Stimulated activated naive CD8-positive, alpha-beta T cell treated with anti-CD3 and anti-CD28 coated beads, Interleukin-15, Interleukin-2, amounts not matched to agents 100 ng/mL and 50 ng/mL, for 24 hours (primary cell): ENCODE measurements at regions not wholly inside any gene's neighbourhood (a gene's known extent, or its start where the extent isn't known, plus 50 kb on each side); places are given as distances from the start of the nearest gene placed in this dataset.

ENCODE experiments used
- H3K27ac Mint-ChIP-seq: one replicate; pipeline ENCODE4 v1.8.0; 2021; ENCODE audit warnings: mild to moderate bottlenecking, mixed read lengths
- H3K27me3 Mint-ChIP-seq: one replicate; pipeline ENCODE4 v1.8.0; 2021; ENCODE audit warnings: mixed read lengths
- H3K36me3 Mint-ChIP-seq: one replicate; pipeline ENCODE4 v1.8.0; 2021; ENCODE audit warnings: low read depth, mixed read lengths
- H3K4me1 Mint-ChIP-seq: one replicate; pipeline ENCODE4 v1.8.0; 2021; ENCODE audit warnings: low read depth, mixed read lengths
- H3K4me3 Mint-ChIP-seq: one replicate; pipeline ENCODE4 v1.8.0; 2021; ENCODE audit warnings: mild to moderate bottlenecking, mixed read lengths
- H3K9me3 Mint-ChIP-seq: one replicate; pipeline ENCODE4 v1.8.0; 2021; ENCODE audit warnings: mixed read lengths

GRCh38 chr4:180668732-180669131 lies 1574.5 kb upstream of the TENM3 start:
- Mint-ChIP-seq H3K27ac (no peak overlapping the region), H3K36me3 (no peaks in the 10 kb centered on the region), H3K27me3 (no peaks in the 10 kb centered on the region), H3K9me3 (no peaks in the 10 kb centered on the region), H3K4me1 (no peaks in the 10 kb centered on the region), H3K4me3 (no peak overlapping the region)

GRCh38 chr4:180669680-180670079 lies 1573.5 kb upstream of the TENM3 start:
- no peaks in the 10 kb centered on the region for H3K36me3 Mint-ChIP-seq
- H3K27me3 Mint-ChIP-seq, result no peaks in the 10 kb centered on the region
- no peaks in the 10 kb centered on the region for H3K4me1 Mint-ChIP-seq
- H3K9me3 Mint-ChIP-seq, result no peaks in the 10 kb centered on the region
- no peak overlapping the region for H3K27ac Mint-ChIP-seq
- no peak overlapping the region for H3K4me3 Mint-ChIP-seq

GRCh38 chr4:180674619-180675358 lies 1568.4 kb upstream of the TENM3 start:
- Mint-ChIP-seq H3K36me3 (no peaks in the 10 kb centered on the region), H3K9me3 (peaks cover 3% of the 10 kb centered on the region), H3K27ac (no peak overlapping the region), H3K27me3 (no peaks in the 10 kb centered on the region), H3K4me3 (no peak overlapping the region), H3K4me1 (no peaks in the 10 kb centered on the region)

GRCh38 chr4:180675359-180675650 lies 1567.9 kb upstream of the TENM3 start:
- no peaks in the 10 kb centered on the region for H3K36me3 Mint-ChIP-seq
- peaks cover 3% of the 10 kb centered on the region for H3K9me3 Mint-ChIP-seq
- no peak overlapping the region for H3K27ac Mint-ChIP-seq
- no peaks in the 10 kb centered on the region for H3K27me3 Mint-ChIP-seq
- no peaks in the 10 kb centered on the region for H3K4me1 Mint-ChIP-seq
- no peak overlapping the region for H3K4me3 Mint-ChIP-seq

- Mint-ChIP-seq H3K36me3 (no peaks in the 10 kb centered on the region), H3K4me3 (no peak overlapping the region), H3K9me3 (peaks cover 8% of the 10 kb centered on the region), H3K27me3 (no peaks in the 10 kb centered on the region), H3K4me1 (no peaks in the 10 kb centered on the region), H3K27ac (no peak overlapping the region)
These were observed 1562.9 kb upstream of the TENM3 start for GRCh38 chr4:180680305-180680704.

GRCh38 chr4:180682776-180683175 lies 1560.4 kb upstream of the TENM3 start:
- H3K36me3 Mint-ChIP-seq, result no peaks in the 10 kb centered on the region
- peaks cover 4% of the 10 kb centered on the region for H3K9me3 Mint-ChIP-seq
- H3K4me3 Mint-ChIP-seq, result no peak overlapping the region
- no peaks in the 10 kb centered on the region for H3K27me3 Mint-ChIP-seq
- H3K4me1 Mint-ChIP-seq, result no peaks in the 10 kb centered on the region
- H3K27ac Mint-ChIP-seq, result no peak overlapping the region

- peaks cover 4% of the 10 kb centered on the region for H3K9me3 Mint-ChIP-seq
- H3K27ac Mint-ChIP-seq, result no peak overlapping the region
- H3K4me1 Mint-ChIP-seq, result no peaks in the 10 kb centered on the region
- no peaks in the 10 kb centered on the region for H3K36me3 Mint-ChIP-seq
- no peaks in the 10 kb centered on the region for H3K27me3 Mint-ChIP-seq
- no peak overlapping the region for H3K4me3 Mint-ChIP-seq
These were observed 1560.0 kb upstream of the TENM3 start for GRCh38 chr4:180683186-180683585.

GRCh38 chr4:180688480-180688879 lies 1554.7 kb upstream of the TENM3 start:
- no peaks in the 10 kb centered on the region for H3K36me3 Mint-ChIP-seq
- no peak overlapping the region for H3K4me3 Mint-ChIP-seq
- peaks cover 4% of the 10 kb centered on the region for H3K9me3 Mint-ChIP-seq
- no peaks in the 10 kb centered on the region for H3K4me1 Mint-ChIP-seq
- no peaks in the 10 kb centered on the region for H3K27me3 Mint-ChIP-seq
- H3K27ac Mint-ChIP-seq, result no peak overlapping the region

GRCh38 chr4:180694875-180695274 lies 1548.3 kb upstream of the TENM3 start:
- Mint-ChIP-seq H3K9me3 (peaks cover 5% of the 10 kb centered on the region), H3K27me3 (no peaks in the 10 kb centered on the region), H3K36me3 (no peaks in the 10 kb centered on the region), H3K27ac (no peak overlapping the region), H3K4me1 (no peaks in the 10 kb centered on the region), H3K4me3 (no peak overlapping the region)

- H3K4me1 Mint-ChIP-seq, result no peaks in the 10 kb centered on the region
- no peak overlapping the region for H3K27ac Mint-ChIP-seq
- no peak overlapping the region for H3K4me3 Mint-ChIP-seq
- H3K27me3 Mint-ChIP-seq, result no peaks in the 10 kb centered on the region
- no peaks in the 10 kb centered on the region for H3K36me3 Mint-ChIP-seq
- H3K9me3 Mint-ChIP-seq, result peaks cover 5% of the 10 kb centered on the region
These were observed 1547.4 kb upstream of the TENM3 start for GRCh38 chr4:180695851-180696250.

- Mint-ChIP-seq H3K9me3 (peaks cover 5% of the 10 kb centered on the region), H3K36me3 (no peaks in the 10 kb centered on the region), H3K27ac (no peak overlapping the region), H3K27me3 (no peaks in the 10 kb centered on the region), H3K4me1 (no peaks in the 10 kb centered on the region), H3K4me3 (no peak overlapping the region)
These were observed 1546.6 kb upstream of the TENM3 start for GRCh38 chr4:180696460-180697092.

GRCh38 chr4:180698550-180699195 lies 1544.5 kb upstream of the TENM3 start:
- no peak overlapping the region for H3K4me3 Mint-ChIP-seq
- peaks cover 5% of the 10 kb centered on the region for H3K9me3 Mint-ChIP-seq
- H3K27ac Mint-ChIP-seq, result no peak overlapping the region

GRCh38 chr4:180706766-180707165 lies 1536.4 kb upstream of the TENM3 start:
- peaks cover 10% of the 10 kb centered on the region for H3K9me3 Mint-ChIP-seq
- no peaks in the 10 kb centered on the region for H3K4me1 Mint-ChIP-seq
- no peaks in the 10 kb centered on the region for H3K27me3 Mint-ChIP-seq
- no peak overlapping the region for H3K27ac Mint-ChIP-seq
- no peak overlapping the region for H3K4me3 Mint-ChIP-seq
- no peaks in the 10 kb centered on the region for H3K36me3 Mint-ChIP-seq

More at GRCh38 chr4:180698550-180699195, 1544.5 kb upstream of the TENM3 start:
- Mint-ChIP-seq H3K27me3 (no peaks in the 10 kb centered on the region), H3K36me3 (no peaks in the 10 kb centered on the region), H3K4me1 (no peaks in the 10 kb centered on the region)

- Mint-ChIP-seq H3K36me3 (no peaks in the 10 kb centered on the region), H3K27me3 (no peaks in the 10 kb centered on the region), H3K4me1 (no peaks in the 10 kb centered on the region), H3K27ac (no peak overlapping the region), H3K9me3 (peaks cover 10% of the 10 kb centered on the region), H3K4me3 (no peak overlapping the region)
These were observed 1532.4 kb upstream of the TENM3 start for GRCh38 chr4:180710628-180711337.

GRCh38 chr4:180717451-180718033 lies 1525.7 kb upstream of the TENM3 start:
- Mint-ChIP-seq H3K9me3 (no peaks in the 10 kb centered on the region), H3K27me3 (no peaks in the 10 kb centered on the region), H3K36me3 (no peaks in the 10 kb centered on the region), H3K4me1 (no peaks in the 10 kb centered on the region), H3K4me3 (no peak overlapping the region), H3K27ac (no peak overlapping the region)
